GM18505 (cell line): ENCODE measurements at regions not wholly inside any gene's neighbourhood (a gene's known extent, or its start where the extent isn't known, plus 50 kb on each side); places are given as distances from the start of the nearest gene placed in this dataset.
"Not testable (repeated sequence)": the region's sequence is repeated elsewhere in the genome, so short reads cannot be mapped to it uniquely, and the experiment has no call there.

Source experiments
- ATAC-seq: cut with Tn5 transposase; IDR thresholded peaks from one replicate; pipeline ENCODE4 v1.9.1; 2021; ENCODE audit not compliant: unreplicated experiment
- POLR2A ChIP-seq: IDR thresholded peaks from 4 replicates; pipeline ENCODE4 v1.6.1; 2011; ENCODE audit warnings: borderline replicate concordance; ENCODE audit not compliant: insufficient read depth, insufficient read length; ENCODE audit errors: extremely low read depth

GRCh38 chr2:193153576-193153975 is 958.8 kb upstream of the TMEFF2 start:
- no peak for ATAC-seq
- TF ChIP-seq POLR2A = no peak

- ATAC-seq = not testable (repeated sequence)
Measured at GRCh38 chr2:193142467-193142866, 947.7 kb upstream of the TMEFF2 start.

GRCh38 chr2:193141998-193142397 is 947.3 kb upstream of the TMEFF2 start:
- no peak for ATAC-seq
- TF ChIP-seq POLR2A = no peak

GRCh38 chr2:193140895-193141294 is 946.2 kb upstream of the TMEFF2 start:
- ATAC-seq = not testable (repeated sequence)

- TF ChIP-seq POLR2A = no peak
- no peak for ATAC-seq
Measured at GRCh38 chr2:193124815-193125214, 930.1 kb upstream of the TMEFF2 start.

- TF ChIP-seq POLR2A = no peak
- ATAC-seq = no peak
Measured at GRCh38 chr2:193114827-193115226, 920.1 kb upstream of the TMEFF2 start.

- no peak for ATAC-seq
- TF ChIP-seq POLR2A = no peak
Measured at GRCh38 chr2:193112986-193113385, 918.3 kb upstream of the TMEFF2 start.

- ATAC-seq = no peak
- no peak for TF ChIP-seq POLR2A
Measured at GRCh38 chr2:193103064-193103463, 908.3 kb upstream of the TMEFF2 start.

GRCh38 chr2:193101591-193101990 is 906.9 kb upstream of the TMEFF2 start:
- no peak for TF ChIP-seq POLR2A
- no peak for ATAC-seq

GRCh38 chr2:193088026-193088425 is 893.3 kb upstream of the TMEFF2 start:
- ATAC-seq = peak; percentile 53
- TF ChIP-seq POLR2A = no peak

GRCh38 chr2:193076995-193077394 is 882.3 kb upstream of the TMEFF2 start:
- ATAC-seq = no peak
- no peak for TF ChIP-seq POLR2A

- ATAC-seq = no peak
- no peak for TF ChIP-seq POLR2A
Measured at GRCh38 chr2:193074933-193075332, 880.2 kb upstream of the TMEFF2 start.

- no peak for TF ChIP-seq POLR2A
- no peak for ATAC-seq
Measured at GRCh38 chr2:193072647-193073046, 877.9 kb upstream of the TMEFF2 start.

GRCh38 chr2:193025556-193025955 is 830.8 kb upstream of the TMEFF2 start:
- ATAC-seq = not testable (repeated sequence)

GRCh38 chr2:193024791-193025190 is 830.1 kb upstream of the TMEFF2 start:
- no peak for ATAC-seq

GRCh38 chr2:193011870-193012269 is 817.1 kb upstream of the TMEFF2 start:
- TF ChIP-seq POLR2A = no peak
- no peak for ATAC-seq

More at GRCh38 chr2:193024791-193025190, 830.1 kb upstream of the TMEFF2 start:
- no peak for TF ChIP-seq POLR2A
